Transverse colon (tissue), 4 donors: ENCODE measurements at regions not wholly inside any gene's neighbourhood (a gene's known extent, or its start where the extent isn't known, plus 50 kb on each side); places are given as distances from the start of the nearest gene placed in this dataset.

Source experiments
- DNase-seq: peaks from one replicate; pipeline ENCODE4 v3.0.0-alpha.2; 2019
- H3K27ac ChIP-seq, 4 donors: fragments of 200-600 bp; sonication (generic); 2 replicates each; pipeline ENCODE4 v1.5.1; 2016 to 2018; ENCODE audit warnings: inconsistent platforms in 4 of 4
- H3K27me3 ChIP-seq: fragments of 200-600 bp; sonication (generic); 2 replicates; pipeline ENCODE4 v1.5.1; 2017; ENCODE audit warnings: inconsistent platforms
- H3K36me3 ChIP-seq, 4 donors: fragments of 200-600 bp; sonication (generic); 2 replicates each; pipeline ENCODE4 v1.5.1; 2017 to 2019; ENCODE audit warnings: inconsistent platforms in 4 of 4
- H3K4me1 ChIP-seq, 4 donors: fragments of 200-600 bp; sonication (generic); 2 replicates each; pipeline ENCODE4 v1.5.1; 2017 to 2020; ENCODE audit warnings: inconsistent platforms in 4 of 4
- H3K4me3 ChIP-seq, 4 donors: fragments of 200-600 bp; sonication (generic); 1 replicate in 1 of 4; 2 replicates in 3 of 4; pipeline versions ENCODE4 v1.5.1 to v1.6.1; 2017 to 2019; ENCODE audit warnings: inconsistent platforms in 4 of 4
- H3K9me3 ChIP-seq, 2 donors: fragments of 200-600 bp; sonication (generic); 2 replicates each; pipeline ENCODE4 v1.5.1; 2017 to 2019; ENCODE audit warnings: inconsistent platforms in 2 of 2
- CTCF ChIP-seq, 5 experiments: fragments of 200-600 bp in 3 of 5; fragments of 450-650 bp in 2 of 5; sonication (generic) in 3 of 5; IDR thresholded peaks; 1 replicate in 2 of 5; 2 replicates in 3 of 5; pipeline ENCODE4 v1.5.1; 2016 to 2017; ENCODE audit warnings: antibody characterized with exemption in 5 of 5, inconsistent platforms in 3 of 5, mild to moderate bottlenecking in 2 of 5, moderate library complexity in 1 of 5
- EP300 ChIP-seq: sonication (generic); formaldehyde crosslinking; IDR thresholded peaks from one replicate; pipeline ENCODE4 v1.6.1; 2017; ENCODE audit warnings: antibody characterized with exemption, low read depth
- POLR2A ChIP-seq: fragments of 450-650 bp; IDR thresholded peaks from one replicate; pipeline ENCODE4 v1.6.1; 2016; ENCODE audit warnings: antibody characterized with exemption, mild to moderate bottlenecking, moderate library complexity
- POLR2AphosphoS5 ChIP-seq, 3 donors: sonication (generic); formaldehyde crosslinking; IDR thresholded peaks; one replicate each; pipeline ENCODE4 v1.6.1; 2016; ENCODE audit warnings: antibody characterized with exemption in 3 of 3
- WGBS, 2 donors: methylation state at CpG; one replicate each; pipeline ENCODE4 v1.1.5; 2018; ENCODE audit warnings: low coverage in 1 of 2; 5-methylcytosine and 5-hydroxymethylcytosine counted together
- in situ Hi-C, 4 donors: fragments of 200-750 bp; cut with MboI; loops; one replicate each; pipeline versions ENCODE4 v1.15.0 to v1.15.1; 2017; ENCODE audit warnings: low sequenced_read_pairs in 3 of 4, low pct_ligation_motif_present in 1 of 4, low pct_unique_long_range_greater_than_20kb in 1 of 4
- intact Hi-C: fragments of 100-400 bp; cut with DNase I; formaldehyde crosslinking; loops from one replicate; pipeline ENCODE4 v1.15.1; 2023; ENCODE audit warnings: low total_unique reads

GRCh38 chr2:67246791-67247190 is 150.3 kb upstream of the ETAA1 start:
- Histone ChIP-seq H3K27ac (peak overlapping the region in 2 of 4 donors; percentile 4 to 5), H3K4me1 (no peaks in the 10 kb centered on the region), H3K9me3 (no peaks in the 10 kb centered on the region), H3K4me3 (no peak overlapping the region), H3K36me3 (no peaks in the 10 kb centered on the region), H3K27me3 (no peaks in the 10 kb centered on the region)
- intact Hi-C loops (no loop called here), in situ Hi-C loops (loop anchor here in 1 of 4 donors (25.0 kb wide), 1 partner anchor 766 kb away; no protein-coding TSS in a partner anchor)
- 67 to 78% methylated on average over 1 of the region's 1 CpG for WGBS, 2 donors
- TF ChIP-seq CTCF (IDR thresholded peaks at IDR 0.05) (no peak), POLR2AphosphoS5 (IDR thresholded peaks at IDR 0.05) (no peak), EP300 (no peak), POLR2A (no peak)
- no peak for DNase-seq

DNA sequence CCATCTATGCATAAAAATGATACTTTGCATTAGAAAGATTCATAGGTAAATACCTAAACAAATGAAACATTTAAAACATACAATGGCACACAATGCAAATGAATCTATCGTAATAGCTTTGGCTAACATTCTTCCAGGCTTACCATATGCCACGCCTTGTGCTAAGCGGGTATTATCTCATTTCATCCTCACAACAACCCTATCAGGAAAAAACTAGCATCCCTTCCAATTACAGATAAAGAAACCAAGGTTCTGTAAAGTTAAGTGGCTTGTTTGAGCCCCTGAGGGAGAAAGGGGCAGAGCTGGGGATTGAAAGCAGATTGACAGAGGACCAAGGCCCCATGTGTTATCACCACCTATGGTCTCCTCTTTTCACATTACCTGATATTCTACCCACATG is 145.4 kb upstream of the ETAA1 start:
- intact Hi-C loops: no loop called here
- TF ChIP-seq EP300 (no peak), POLR2A (no peak), POLR2AphosphoS5 (IDR thresholded peaks at IDR 0.05) (no peak), CTCF (IDR thresholded peaks at IDR 0.05) (no peak)

DNA sequence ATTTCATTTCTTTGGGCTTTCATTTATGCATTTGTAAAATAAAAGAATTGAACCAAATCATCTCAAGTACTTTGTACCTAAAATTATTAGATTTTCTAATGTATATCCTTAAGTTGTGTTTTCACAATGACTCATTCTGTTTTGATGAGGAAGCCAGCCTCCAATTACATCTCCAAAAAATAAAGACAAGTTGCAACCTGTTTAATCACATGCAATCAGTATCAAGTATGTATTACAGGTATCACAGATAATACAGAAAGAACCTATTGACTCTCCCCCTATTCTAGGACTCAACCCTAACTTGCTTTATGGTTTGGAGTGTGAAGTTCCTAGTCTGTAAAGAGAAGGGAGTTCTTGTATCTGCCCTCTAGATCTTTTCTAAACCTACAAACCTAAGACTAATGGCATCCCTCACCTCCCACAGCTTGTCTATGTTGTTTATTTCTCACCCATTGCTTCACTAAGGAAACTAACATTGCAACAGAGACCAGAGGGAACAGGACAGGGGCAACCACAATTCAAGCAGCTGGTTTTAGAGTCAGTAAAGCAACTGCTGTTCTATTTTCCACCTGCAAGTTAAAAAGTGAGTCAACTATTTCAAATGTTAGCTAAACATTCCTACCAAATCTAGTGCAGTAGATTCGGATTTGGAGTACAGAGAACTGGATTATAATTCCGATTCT is 141.1 kb upstream of the ETAA1 start:
- H3K27ac ChIP-seq: peak overlapping the region in 1 of 4 donors; percentile 20
- H3K4me1 ChIP-seq: no peaks in the 10 kb centered on the region

More for the DNA sequence above, 145.4 kb upstream of the ETAA1 start:
- 81 to 84% methylated on average over 3 of the region's 3 CpGs for WGBS, 2 donors
- no peaks in the 10 kb centered on the region for H3K36me3 ChIP-seq
- no peaks in the 10 kb centered on the region for H3K9me3 ChIP-seq
- H3K27me3 ChIP-seq: no peaks in the 10 kb centered on the region
- no peak for DNase-seq
- no peak overlapping the region for H3K4me3 ChIP-seq
- no peak overlapping the region for H3K27ac ChIP-seq
- in situ Hi-C loops: loop anchor here in 1 of 4 donors (25.0 kb wide), 1 partner anchor 814 kb away; the partner anchor contains the start of gene MEIS1
- no peaks in the 10 kb centered on the region for H3K4me1 ChIP-seq

GRCh38 chr2:67256892-67257291 is 140.2 kb upstream of the ETAA1 start:
- intact Hi-C loops: no loop called here
- H3K36me3 ChIP-seq: no peaks in the 10 kb centered on the region
- H3K9me3 ChIP-seq: no peaks in the 10 kb centered on the region
- TF ChIP-seq POLR2A: no peak
- no peak for TF ChIP-seq EP300
- no peak for TF ChIP-seq POLR2AphosphoS5 (IDR thresholded peaks at IDR 0.05)
- DNase-seq: no peak
- peak overlapping the region in 1 of 4 donors; percentile 20 for H3K27ac ChIP-seq
- H3K27me3 ChIP-seq: no peaks in the 10 kb centered on the region
- no peak overlapping the region for H3K4me3 ChIP-seq
- no peaks in the 10 kb centered on the region for H3K4me1 ChIP-seq
- in situ Hi-C loops: loop anchor here in 1 of 4 donors (25.0 kb wide), 1 partner anchor 820 kb away; the partner anchor contains the start of gene MEIS1
- WGBS, 2 donors: 66 to 78% methylated on average over 3 of the region's 3 CpGs

More for the DNA sequence above, 141.1 kb upstream of the ETAA1 start:
- TF ChIP-seq CTCF (IDR thresholded peaks at IDR 0.05) (no peak), EP300 (no peak), POLR2A (no peak), POLR2AphosphoS5 (IDR thresholded peaks at IDR 0.05) (no peak)
- Histone ChIP-seq H3K27me3 (no peaks in the 10 kb centered on the region), H3K9me3 (no peaks in the 10 kb centered on the region), H3K36me3 (no peaks in the 10 kb centered on the region), H3K4me3 (no peak overlapping the region)
- in situ Hi-C loops (loop anchor here in 1 of 4 donors (25.0 kb wide), 1 partner anchor 819 kb away; the partner anchor contains the start of gene MEIS1), intact Hi-C loops (no loop called here)
- DNase-seq: no peak
- 81 to 88% methylated on average over 2 of the region's 2 CpGs for WGBS, 2 donors
